GM21367 (cell line): ENCODE measurements at regions not wholly inside any gene's neighbourhood (a gene's known extent, or its start where the extent isn't known, plus 50 kb on each side); places are given as distances from the start of the nearest gene placed in this dataset.
"Not testable (repeated sequence)": the region's sequence is repeated elsewhere in the genome, so short reads cannot be mapped to it uniquely, and the experiment has no call there.

Source experiments
- ATAC-seq: cut with Tn5 transposase; IDR thresholded peaks from one replicate; pipeline ENCODE4 v1.9.1; 2021; ENCODE audit not compliant: unreplicated experiment

- ATAC-seq, result not testable (repeated sequence)
Measured at GRCh38 chr11:38595359-38596016, 1997.5 kb upstream of the RAG2 start.

- ATAC-seq, result no peak
Measured at GRCh38 chr11:38594895-38595294, 1996.9 kb upstream of the RAG2 start.

- ATAC-seq, result no peak
Measured at GRCh38 chr11:38593649-38594048, 1995.6 kb upstream of the RAG2 start.

- ATAC-seq, result no peak
Measured at GRCh38 chr11:38582756-38583155, 1984.7 kb upstream of the RAG2 start.

DNA sequence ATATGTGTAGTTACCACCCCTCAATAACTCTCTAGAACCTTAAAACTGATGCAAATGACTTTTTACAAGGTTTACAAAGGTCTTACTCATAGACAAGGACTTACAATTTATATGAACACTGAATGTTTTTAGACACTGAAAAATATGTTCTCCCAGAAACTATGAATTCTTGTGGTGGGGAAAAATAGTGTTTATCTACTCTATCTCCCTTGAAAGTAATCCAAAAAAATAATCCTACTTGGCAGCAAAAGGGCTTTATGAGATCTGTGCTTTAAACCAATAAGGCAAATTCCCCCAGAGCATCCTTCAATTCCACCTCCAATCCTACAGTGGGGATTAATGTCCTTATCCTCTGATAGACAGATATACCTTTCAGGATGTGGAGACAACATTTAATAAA, 1984.1 kb upstream of the RAG2 start:
- ATAC-seq, result no peak

GRCh38 chr11:38577769-38578168, 1979.7 kb upstream of the RAG2 start:
- no peak for ATAC-seq

DNA sequence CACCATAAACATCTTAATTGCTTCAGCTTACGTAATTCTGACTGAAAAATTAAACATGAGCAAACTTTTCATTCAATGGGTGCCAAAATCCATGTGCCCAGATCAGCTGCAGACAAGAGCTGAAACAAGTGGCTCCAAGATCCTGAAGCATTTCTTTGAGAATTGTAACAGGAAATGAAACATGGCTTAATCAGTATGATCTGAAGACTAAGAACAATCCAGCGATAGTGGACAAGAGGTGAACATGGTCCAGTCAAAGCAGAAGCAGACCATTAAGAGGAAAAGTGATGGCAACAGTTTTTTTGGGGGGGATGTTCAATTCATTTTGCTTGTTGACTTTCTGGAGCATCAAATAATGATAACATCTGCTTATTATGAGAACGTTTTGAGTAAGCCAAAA, 1964.5 kb upstream of the RAG2 start:
- no peak for ATAC-seq

DNA sequence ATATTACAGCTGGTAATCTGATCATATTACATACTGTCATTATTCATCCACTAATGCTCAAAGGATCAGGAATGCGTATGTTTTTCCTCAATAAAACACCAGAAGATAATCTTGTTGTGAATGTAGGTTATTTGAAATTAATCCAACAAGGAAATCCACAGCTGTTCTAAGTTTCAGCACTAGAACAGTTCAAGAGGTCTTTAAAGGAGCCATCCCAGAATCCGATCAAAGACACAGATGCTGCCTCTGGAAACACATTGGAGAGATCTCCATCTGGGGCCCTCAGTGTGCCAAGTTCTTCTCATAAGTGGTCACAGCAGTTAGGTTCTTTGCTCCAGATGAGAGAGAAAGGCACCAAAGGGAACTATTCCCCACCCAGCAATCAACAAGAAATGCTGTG, 1955.1 kb upstream of the RAG2 start:
- ATAC-seq, result no peak

- ATAC-seq, result no peak
Measured at GRCh38 chr11:38547462-38547861, 1949.4 kb upstream of the RAG2 start.

DNA sequence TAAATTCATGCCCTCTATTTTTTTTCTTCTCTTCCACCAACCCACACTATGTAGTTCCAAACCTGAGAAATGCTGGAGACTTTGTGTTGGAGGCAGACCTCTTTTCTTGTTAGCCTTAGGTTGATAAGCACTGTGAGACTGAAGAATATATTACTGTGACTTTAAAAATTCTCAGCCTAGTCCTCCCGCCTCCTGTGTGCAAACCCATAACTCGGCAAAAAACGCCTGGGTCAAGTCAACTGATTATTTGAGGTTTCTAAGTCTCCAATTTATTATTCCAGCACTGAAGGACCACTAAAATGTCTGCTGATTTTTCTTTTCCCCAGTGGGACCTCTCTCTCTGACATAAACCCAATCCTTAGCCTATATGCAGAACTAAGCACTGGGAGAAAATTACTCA, 1946.0 kb upstream of the RAG2 start:
- no peak for ATAC-seq

DNA sequence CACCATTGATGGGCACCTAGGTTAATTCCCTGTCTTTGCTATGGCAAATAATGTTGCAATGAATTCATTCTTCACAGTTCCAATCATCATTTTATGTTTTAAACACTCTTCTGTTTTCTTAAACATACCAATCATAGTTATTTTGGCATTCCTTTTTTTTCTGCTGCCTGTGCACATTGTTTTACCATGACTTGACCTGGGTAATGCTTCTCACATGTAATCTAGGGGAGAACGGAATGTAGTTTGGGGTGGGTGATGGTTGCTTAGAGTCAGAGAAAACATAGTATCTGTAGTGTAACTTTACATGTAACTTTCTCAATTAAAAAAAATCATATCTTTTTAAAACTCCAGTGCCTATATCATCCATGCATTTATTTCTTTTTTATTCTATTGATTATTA, 1945.3 kb upstream of the RAG2 start:
- no peak for ATAC-seq

- no peak for ATAC-seq
Measured at GRCh38 chr11:38538866-38539680, 1941.0 kb upstream of the RAG2 start.

DNA sequence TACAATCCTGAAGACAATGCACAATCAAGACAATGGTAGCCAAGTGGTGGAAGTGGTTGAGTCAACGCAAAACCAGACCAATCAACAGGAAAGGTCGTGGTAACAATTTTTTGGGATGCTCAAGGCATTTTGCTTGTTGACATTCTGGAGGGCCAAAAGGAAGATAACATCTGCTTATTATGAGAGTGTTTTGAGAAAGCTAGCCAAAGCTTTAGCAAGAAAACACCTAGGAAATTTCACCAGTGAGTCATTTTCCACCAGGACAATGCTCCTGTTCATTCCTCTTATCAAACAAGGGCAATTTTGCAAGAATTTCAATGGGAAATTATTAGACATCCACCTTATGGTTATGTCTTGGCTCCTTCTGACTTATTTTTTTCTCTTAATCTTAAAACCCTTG, 1932.2 kb upstream of the RAG2 start:
- ATAC-seq, result no peak

DNA sequence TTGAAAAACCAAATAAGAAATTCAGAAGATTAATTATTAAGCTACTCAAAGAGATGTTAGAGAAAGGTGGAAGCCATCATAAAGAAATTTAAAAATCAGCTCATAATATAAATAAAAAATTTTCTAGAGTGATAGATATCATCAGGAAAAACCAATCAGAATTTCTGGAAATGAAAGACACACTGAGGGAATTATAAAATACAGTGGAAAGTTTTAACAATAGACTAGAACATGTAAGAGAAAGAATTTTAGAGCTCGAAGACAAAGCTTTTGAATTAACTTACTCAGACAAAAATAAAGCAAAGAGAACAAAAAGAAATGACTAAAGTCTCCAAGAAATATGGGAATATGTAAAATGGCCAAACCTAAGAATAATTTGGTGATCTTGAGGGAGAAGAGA, 1926.9 kb upstream of the RAG2 start:
- no peak for ATAC-seq

DNA sequence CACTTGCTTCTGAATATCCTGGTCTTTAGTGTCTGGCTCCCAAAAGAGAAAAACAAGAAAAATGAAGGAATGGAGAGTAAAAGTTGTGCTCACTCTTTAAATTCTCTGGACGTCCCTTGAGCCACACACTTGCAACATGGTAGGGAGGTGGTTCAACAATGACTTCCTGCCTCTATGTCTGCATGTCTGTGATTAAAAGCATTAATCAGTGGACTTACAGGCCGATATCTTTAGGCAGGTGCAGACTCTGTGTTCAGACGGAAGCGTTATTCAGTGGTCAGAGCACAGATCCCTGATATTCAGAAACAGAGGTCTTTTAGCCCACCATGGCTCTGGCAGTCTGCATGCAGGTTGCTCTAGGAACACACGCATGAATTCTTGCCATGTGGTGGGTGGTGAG, 1920.0 kb upstream of the RAG2 start:
- ATAC-seq, result no peak

DNA sequence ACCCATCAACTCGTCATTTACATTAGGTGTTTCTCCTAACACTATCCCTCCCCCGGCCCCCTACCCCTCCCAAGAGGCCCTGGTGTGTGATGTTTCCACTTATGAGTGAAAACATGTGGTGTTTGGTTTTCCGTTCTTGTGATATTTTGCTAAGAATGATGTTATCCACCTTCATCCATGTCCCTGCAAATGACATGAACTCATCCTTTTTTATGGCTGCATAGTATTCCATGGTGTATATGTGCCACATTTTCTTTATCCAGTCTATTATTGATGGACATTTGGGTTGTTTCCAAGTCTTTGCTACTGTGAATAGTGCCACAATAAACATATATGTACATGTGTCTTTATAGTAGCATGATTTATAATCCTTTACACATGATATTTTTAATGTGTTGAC, 1914.8 kb upstream of the RAG2 start:
- not testable (repeated sequence) for ATAC-seq

DNA sequence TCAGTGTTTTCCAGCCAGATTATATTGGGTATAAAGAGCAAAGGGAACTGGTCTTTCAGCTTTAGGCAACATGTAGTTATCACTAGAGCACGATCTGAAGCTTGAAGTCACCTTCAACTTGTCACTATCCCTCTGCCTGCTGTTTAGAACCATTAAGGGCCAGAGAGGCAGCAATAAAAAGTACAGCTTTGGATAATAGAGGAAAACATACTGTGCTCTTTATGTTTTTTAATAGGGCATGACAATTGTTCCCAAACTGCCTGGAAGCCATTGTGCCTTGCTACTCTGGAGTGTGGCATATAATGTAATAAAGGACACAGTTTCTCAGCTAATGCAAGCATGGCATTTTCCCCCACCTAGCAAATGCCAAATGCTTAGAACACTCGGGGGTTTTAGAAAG, 1912.0 kb upstream of the RAG2 start:
- ATAC-seq, result no peak

- no peak for ATAC-seq
Measured at GRCh38 chr11:38503876-38504275, 1905.8 kb upstream of the RAG2 start.

- ATAC-seq, result no peak
Measured at GRCh38 chr11:38498721-38499120, 1900.7 kb upstream of the RAG2 start.

- ATAC-seq, result no peak
Measured at GRCh38 chr11:38491986-38492385, 1894.0 kb upstream of the RAG2 start.

DNA sequence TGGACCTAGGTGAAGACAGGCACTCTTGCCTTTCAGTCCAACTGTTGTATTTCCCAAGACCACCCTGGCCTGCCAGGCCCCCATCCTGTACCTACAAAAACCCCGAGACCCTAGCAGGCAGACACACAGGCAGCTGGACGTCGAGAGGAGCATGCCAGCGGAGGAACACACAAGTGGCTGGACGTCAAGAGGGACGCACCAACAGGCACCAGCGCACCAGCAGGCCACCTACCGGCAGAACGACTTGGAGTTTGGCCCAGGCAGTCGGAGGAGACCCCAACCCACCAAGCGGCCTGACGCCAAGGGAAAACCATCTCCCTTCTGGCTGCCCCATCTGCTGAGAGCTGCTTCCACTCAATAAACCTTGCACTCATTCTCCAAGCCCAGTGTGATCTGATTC, 1883.4 kb upstream of the RAG2 start:
- ATAC-seq, result no peak

DNA sequence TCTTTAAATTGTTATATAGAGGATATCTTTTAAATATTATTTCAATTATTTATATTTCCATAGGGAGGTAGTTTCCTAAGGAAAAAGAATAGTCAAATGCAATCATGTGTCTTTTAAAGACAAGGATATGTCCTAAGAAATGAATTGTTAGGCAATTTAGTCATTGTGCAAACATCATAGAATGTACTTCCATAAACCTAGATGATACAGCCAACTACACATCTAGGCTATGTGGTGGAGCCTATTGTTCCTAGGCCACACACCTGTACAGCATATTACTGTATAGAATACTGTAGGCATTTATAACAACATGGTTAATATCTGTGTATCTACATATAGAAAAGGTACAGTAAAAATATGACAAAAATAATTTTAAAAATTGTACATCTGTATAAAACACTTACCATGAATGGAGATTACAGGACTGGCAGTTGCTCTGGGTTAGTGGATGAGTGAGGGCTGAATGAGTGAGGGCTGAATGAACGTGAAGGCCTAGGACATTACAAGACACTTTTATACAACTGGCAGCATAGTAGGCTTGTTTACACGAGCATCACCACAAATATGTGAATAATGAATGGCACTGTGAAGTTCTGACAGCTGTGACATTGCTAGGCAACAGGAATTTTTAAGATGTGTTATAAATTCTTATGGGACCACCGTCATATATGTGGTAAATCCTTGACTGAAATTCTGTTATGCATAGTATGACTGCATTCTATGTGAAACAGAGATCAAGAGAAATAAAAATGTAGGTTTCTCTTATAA, 1879.0 kb upstream of the RAG2 start:
- ATAC-seq, result no peak
